Body of pancreas (tissue), 4 donors: ENCODE measurements at regions not wholly inside any gene's neighbourhood (a gene's known extent, or its start where the extent isn't known, plus 50 kb on each side); places are given as distances from the start of the nearest gene placed in this dataset.
"Not testable (repeated sequence)": the region's sequence is repeated elsewhere in the genome, so short reads cannot be mapped to it uniquely, and the experiment has no call there.

ENCODE experiments used
- ATAC-seq: fragments of 150-250 bp; one replicate; pipeline ENCODE4 v1.9.1; 2016
- DNase-seq, 4 donors: peaks; one replicate each; pipeline ENCODE4 v3.0.0-alpha.2; 2019
- H3K27ac ChIP-seq, 4 donors: fragments of 200-600 bp; sonication (generic); 1 replicate in 3 of 4; 2 replicates in 1 of 4; pipeline versions ENCODE4 v1.5.1 to v1.6.1; 2016 to 2019; ENCODE audit warnings: mild to moderate bottlenecking in 1 of 4, mixed read lengths in 1 of 4, moderate library complexity in 1 of 4
- H3K27me3 ChIP-seq, 2 donors: fragments of 200-600 bp; sonication (generic); one replicate each; pipeline ENCODE4 v1.6.0; 2016; ENCODE audit warnings: mild to moderate bottlenecking in 1 of 2
- H3K36me3 ChIP-seq, 2 donors: fragments of 200-600 bp; sonication (generic); replicated peaks in 1 of 2; 2 replicates each; pipeline ENCODE4 v1.5.1; 2016; ENCODE audit warnings: low read depth in 2 of 2; ENCODE audit not compliant: insufficient read depth in 1 of 2
- H3K4me1 ChIP-seq: fragments of 200-600 bp; sonication (generic); one replicate; pipeline ENCODE4 v1.6.0; 2016
- H3K4me3 ChIP-seq, 2 donors: fragments of 200-600 bp; sonication (generic); 1 replicate in 1 of 2; 2 replicates in 1 of 2; pipeline ENCODE4 v1.5.1; 2016 to 2019
- H3K9me3 ChIP-seq, 3 donors: fragments of 200-600 bp; sonication (generic); 1 replicate in 2 of 3; 2 replicates in 1 of 3; pipeline ENCODE4 v1.5.1; 2016
- POLR2A ChIP-seq, 3 donors: fragments of 450-650 bp; IDR thresholded peaks; one replicate each; pipeline ENCODE4 v1.6.1; 2016; ENCODE audit warnings: antibody characterized with exemption in 3 of 3, mild to moderate bottlenecking in 2 of 3
- WGBS, 2 donors: methylation state at CpG; one replicate each; pipeline ENCODE4 v1.1.5; 2017; 5-methylcytosine and 5-hydroxymethylcytosine counted together
- intact Hi-C: fragments of 100-400 bp; cut with DNase I; formaldehyde crosslinking; loops from one replicate; pipeline ENCODE4 v1.15.1; 2023
- TF ChIP-seq, protein P1 (sequence below), 7 experiments: fragments of 450-650 bp in 4 of 7; fragments of 200-600 bp in 3 of 7; sonication (generic) in 3 of 7; IDR thresholded peaks; one replicate each; pipeline ENCODE4 v1.5.1; 2016 to 2019; ENCODE audit warnings: antibody characterized with exemption in 7 of 7

GRCh38 chr1:204773246-204773645 lies 87.7 kb upstream of the LRRN2 start:
- H3K27ac ChIP-seq: no peak overlapping the region
- TF ChIP-seq, protein P1, sequence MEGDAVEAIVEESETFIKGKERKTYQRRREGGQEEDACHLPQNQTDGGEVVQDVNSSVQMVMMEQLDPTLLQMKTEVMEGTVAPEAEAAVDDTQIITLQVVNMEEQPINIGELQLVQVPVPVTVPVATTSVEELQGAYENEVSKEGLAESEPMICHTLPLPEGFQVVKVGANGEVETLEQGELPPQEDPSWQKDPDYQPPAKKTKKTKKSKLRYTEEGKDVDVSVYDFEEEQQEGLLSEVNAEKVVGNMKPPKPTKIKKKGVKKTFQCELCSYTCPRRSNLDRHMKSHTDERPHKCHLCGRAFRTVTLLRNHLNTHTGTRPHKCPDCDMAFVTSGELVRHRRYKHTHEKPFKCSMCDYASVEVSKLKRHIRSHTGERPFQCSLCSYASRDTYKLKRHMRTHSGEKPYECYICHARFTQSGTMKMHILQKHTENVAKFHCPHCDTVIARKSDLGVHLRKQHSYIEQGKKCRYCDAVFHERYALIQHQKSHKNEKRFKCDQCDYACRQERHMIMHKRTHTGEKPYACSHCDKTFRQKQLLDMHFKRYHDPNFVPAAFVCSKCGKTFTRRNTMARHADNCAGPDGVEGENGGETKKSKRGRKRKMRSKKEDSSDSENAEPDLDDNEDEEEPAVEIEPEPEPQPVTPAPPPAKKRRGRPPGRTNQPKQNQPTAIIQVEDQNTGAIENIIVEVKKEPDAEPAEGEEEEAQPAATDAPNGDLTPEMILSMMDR (IDR thresholded peaks at IDR 0.05): no peak
- TF ChIP-seq POLR2A (IDR thresholded peaks at IDR 0.05): no peak
- H3K9me3 ChIP-seq: no peaks in the 10 kb centered on the region
- no peaks in the 10 kb centered on the region for H3K4me1 ChIP-seq
- no peak for DNase-seq
- no peak for ATAC-seq
- H3K4me3 ChIP-seq: no peak overlapping the region
- peaks cover 0 to 6% of the 10 kb centered on the region in 2 donors for H3K27me3 ChIP-seq
- 36 to 50% methylated on average over 1 of the region's 1 CpG for WGBS, 2 donors
- H3K36me3 ChIP-seq: no peaks in the 10 kb centered on the region
- intact Hi-C loops: no loop called here

- no peak overlapping the region for H3K4me3 ChIP-seq
- no peak for TF ChIP-seq POLR2A (IDR thresholded peaks at IDR 0.05)
- TF ChIP-seq, protein P1 (IDR thresholded peaks at IDR 0.05): no peak
- no peak for ATAC-seq
- WGBS, 2 donors: 51 to 54% methylated on average over 4 of the region's 4 CpGs
- H3K9me3 ChIP-seq: no peaks in the 10 kb centered on the region
- no peak overlapping the region for H3K27ac ChIP-seq
- no peaks in the 10 kb centered on the region for H3K36me3 ChIP-seq
- H3K27me3 ChIP-seq: no peaks in the 10 kb centered on the region
- no peak for DNase-seq
- intact Hi-C loops: no loop called here
- H3K4me1 ChIP-seq: no peaks in the 10 kb centered on the region
Measured at GRCh38 chr1:204775546-204775945, 90.0 kb upstream of the LRRN2 start.

GRCh38 chr1:204777591-204777990 lies 92.1 kb upstream of the LRRN2 start:
- 83 to 85% methylated on average over 7 of the region's 7 CpGs for WGBS, 2 donors
- intact Hi-C loops: no loop called here
- TF ChIP-seq POLR2A (IDR thresholded peaks at IDR 0.05): no peak
- TF ChIP-seq, protein P1 (IDR thresholded peaks at IDR 0.05): no peak
- Histone ChIP-seq H3K27me3 (no peaks in the 10 kb centered on the region), H3K9me3 (no peaks in the 10 kb centered on the region), H3K4me1 (no peaks in the 10 kb centered on the region), H3K27ac (no peak overlapping the region), H3K36me3 (no peaks in the 10 kb centered on the region), H3K4me3 (no peak overlapping the region)
- no peak for ATAC-seq
- no peak for DNase-seq

DNA sequence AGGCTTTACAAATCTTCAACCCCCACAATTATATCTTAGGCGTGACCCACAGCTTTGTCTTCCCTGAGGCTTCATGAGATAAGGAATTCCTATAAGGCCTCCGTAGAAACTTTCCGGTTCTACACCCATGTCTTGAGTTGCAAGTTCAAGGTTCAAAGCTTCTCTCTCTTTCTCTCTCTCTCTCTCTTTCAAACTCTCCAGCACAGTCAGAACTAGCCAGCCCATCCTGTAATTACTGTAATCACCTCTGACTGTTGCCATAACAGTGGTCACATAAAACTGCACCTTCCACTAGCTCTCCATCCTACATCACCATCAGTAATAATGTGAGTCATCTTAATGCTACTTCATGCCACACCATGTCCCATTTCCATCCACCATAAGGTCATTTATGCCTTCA lies 90.0 kb upstream of the NFASC start:
- no peaks in the 10 kb centered on the region for H3K27me3 ChIP-seq
- DNase-seq (no peak), ATAC-seq (no peak)
- no peaks in the 10 kb centered on the region for H3K36me3 ChIP-seq
- 61 to 66% methylated on average over 3 of the region's 3 CpGs for WGBS, 2 donors
- intact Hi-C loops: no loop called here
- H3K9me3 ChIP-seq: no peaks in the 10 kb centered on the region
- H3K4me1 ChIP-seq: no peaks in the 10 kb centered on the region
- no peak overlapping the region for H3K4me3 ChIP-seq
- no peak for TF ChIP-seq POLR2A (IDR thresholded peaks at IDR 0.05)
- TF ChIP-seq, protein P1 (IDR thresholded peaks at IDR 0.05): no peak
- no peak overlapping the region for H3K27ac ChIP-seq

DNA sequence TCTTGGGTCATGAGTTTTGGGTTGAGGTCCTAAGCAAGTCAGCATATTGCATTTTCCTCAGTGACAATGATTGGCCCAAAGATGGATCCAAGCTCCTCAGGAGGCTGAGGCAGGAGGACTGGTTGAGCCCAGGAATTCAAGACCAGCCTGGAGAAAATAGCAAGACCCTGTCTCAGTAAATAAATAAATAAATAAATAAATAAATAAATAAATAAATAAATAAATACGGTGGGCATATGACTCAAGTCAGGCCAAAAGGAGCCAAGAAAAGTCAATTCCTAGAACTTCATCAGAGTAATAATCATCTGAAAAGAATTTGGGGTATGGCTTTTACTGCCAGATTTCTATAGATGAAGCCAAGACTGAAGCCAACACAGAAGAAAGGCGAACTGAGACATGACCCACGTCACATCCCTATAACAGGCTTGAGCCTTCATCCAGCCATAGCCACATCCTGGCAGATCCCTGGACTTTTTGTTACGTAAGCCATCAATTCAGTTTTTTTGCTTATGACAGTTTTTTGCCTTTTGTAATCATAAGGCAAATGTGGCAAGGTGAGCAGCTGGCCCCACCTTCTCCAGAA lies 88.5 kb upstream of the NFASC start:
- no peak for TF ChIP-seq POLR2A (IDR thresholded peaks at IDR 0.05)
- TF ChIP-seq, protein P1 (IDR thresholded peaks at IDR 0.05): no peak
- Histone ChIP-seq H3K27ac (no peak overlapping the region), H3K9me3 (no peaks in the 10 kb centered on the region), H3K27me3 (no peaks in the 10 kb centered on the region), H3K4me3 (no peak overlapping the region), H3K4me1 (no peaks in the 10 kb centered on the region), H3K36me3 (no peaks in the 10 kb centered on the region)
- intact Hi-C loops: no loop called here
- ATAC-seq (no peak), DNase-seq (no peak)
- WGBS, 2 donors: 59 to 68% methylated on average over 4 of the region's 4 CpGs

DNA sequence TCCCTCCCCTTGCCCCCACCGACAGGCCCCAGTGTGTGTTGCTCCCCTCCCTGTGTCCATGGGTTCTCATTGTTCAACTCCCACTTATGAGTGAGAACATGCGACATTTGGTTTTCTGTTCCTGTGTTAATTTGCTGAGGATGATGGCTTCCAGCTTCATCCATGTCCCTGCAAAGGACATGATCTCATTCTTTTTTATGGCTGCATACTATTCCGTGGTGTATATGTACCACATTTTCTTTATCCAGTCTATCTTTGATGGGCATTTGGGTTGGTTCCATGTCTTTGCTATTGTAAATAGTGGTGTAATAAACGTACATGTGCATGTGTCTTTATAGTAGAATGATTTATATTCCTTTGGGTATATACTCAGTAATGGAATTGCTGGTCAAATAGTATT lies 85.6 kb upstream of the NFASC start:
- H3K27me3 ChIP-seq, H3K4me1 ChIP-seq, intact Hi-C loops, H3K4me3 ChIP-seq, ATAC-seq, DNase-seq, H3K9me3 ChIP-seq, H3K36me3 ChIP-seq, H3K27ac ChIP-seq: not testable (repeated sequence)
- 59 to 64% methylated on average over 4 of the region's 4 CpGs for WGBS, 2 donors
